ENCODE measurements at regions not wholly inside any gene's neighbourhood (a gene's known extent, or its start where the extent isn't known, plus 50 kb on each side); places are given as distances from the start of the nearest gene placed in this dataset.

DNA sequence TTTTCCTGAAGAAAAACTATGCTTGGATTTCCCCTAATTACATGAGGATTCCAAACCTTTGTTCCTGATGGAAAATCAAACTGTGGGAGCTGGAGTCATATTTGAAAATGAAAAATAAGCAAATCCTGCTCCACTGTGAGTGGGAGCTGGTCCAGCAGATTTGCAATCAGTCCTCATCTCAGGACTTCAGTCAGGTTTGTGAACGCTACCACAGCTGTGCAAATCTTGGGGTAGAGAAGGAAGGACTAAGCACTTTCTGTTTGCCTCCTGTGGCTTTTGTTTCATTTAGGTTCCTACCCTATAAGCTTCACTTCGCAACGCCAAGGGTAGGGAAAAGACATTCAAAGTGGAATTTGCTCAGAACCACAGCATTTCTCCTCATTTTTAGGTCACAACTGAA, 238.2 kb downstream of the TUSC7 start:
- no peak for ATAC-seq
- H3K9me3 Mint-ChIP-seq (ENCODE audit: insufficient read depth): peaks cover 4% of the 10 kb centered on the region
- no peaks in the 10 kb centered on the region for H3K36me3 Mint-ChIP-seq (ENCODE audit: low read depth)
- POLR2A ChIA-PET: no interaction called here
- H3K27ac Mint-ChIP-seq: no peak overlapping the region
- DNase-seq: no peak
- no peak overlapping the region for H3K4me3 Mint-ChIP-seq
- no peaks in the 10 kb centered on the region for H3K27me3 Mint-ChIP-seq (ENCODE audit: low read depth)
- CTCF ChIA-PET: no interaction called here
- H3K4me1 Mint-ChIP-seq (ENCODE audit: low read depth): no peaks in the 10 kb centered on the region

DNA sequence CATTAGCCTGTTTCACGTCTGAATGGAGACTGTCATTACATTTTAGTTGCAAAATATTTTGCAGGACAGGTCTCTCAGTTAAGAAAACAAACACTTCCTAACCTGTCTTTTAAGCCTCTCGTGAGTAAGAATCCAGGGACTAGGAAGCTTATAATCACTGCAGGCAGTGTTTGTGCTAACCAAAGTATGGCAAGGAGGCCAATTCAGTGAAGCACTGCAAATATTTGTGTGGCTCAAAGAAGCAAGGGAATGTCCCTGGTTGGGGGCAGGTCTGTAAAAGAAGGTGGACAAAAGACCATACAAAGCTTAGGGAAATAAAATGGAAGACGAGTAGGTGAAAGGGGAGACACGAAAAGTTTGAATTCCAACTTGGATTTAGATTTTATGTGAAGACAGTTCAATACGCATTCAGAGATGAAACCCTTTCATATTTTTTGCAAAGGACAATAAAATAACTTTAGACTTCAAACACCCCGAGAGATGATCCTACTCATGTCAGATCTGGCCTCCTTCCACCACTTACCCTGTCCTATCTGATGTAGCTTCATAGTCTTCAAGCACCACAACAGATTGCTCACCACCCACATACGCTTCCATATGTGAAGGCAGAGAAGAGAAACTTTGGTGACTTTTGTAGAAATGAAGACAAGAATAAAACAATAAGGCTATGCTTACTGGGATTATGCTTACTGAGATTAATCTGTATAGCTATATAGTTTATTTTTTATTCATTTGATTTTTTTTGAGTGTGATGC, 240.9 kb downstream of the TUSC7 start:
- Mint-ChIP-seq H3K27me3 (ENCODE audit: low read depth) (no peaks in the 10 kb centered on the region), H3K9me3 (ENCODE audit: insufficient read depth) (peaks cover 4% of the 10 kb centered on the region), H3K36me3 (ENCODE audit: low read depth) (no peaks in the 10 kb centered on the region), H3K4me1 (ENCODE audit: low read depth) (no peaks in the 10 kb centered on the region), H3K4me3 (no peak overlapping the region), H3K27ac (no peak overlapping the region)
- no peak for ATAC-seq
- POLR2A ChIA-PET: no interaction called here
- no peak for DNase-seq
- CTCF ChIA-PET: no interaction called here

DNA sequence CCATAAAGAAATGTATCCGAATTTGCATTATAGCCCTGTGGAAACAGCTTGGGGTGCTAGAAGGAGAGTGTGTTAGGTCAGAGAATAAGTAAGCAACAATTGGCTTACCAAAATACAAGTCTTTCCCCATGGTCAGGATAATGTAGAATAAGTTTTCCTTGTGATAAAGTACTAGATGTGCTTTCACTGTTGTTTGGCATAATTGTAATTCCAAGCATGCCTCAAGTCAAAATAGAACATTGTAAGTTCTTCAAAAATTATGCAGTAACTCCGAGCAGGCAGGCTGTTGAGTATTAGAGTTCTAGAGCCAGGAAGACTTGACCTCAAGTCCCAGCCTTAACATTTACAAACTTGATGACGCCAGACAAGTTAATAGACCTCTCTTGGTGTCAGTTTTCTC, 242.0 kb downstream of the TUSC7 start:
- no peak overlapping the region for H3K4me3 Mint-ChIP-seq
- peaks cover 8% of the 10 kb centered on the region for H3K9me3 Mint-ChIP-seq (ENCODE audit: insufficient read depth)
- ATAC-seq (no peak), DNase-seq (no peak)
- no peaks in the 10 kb centered on the region for H3K27me3 Mint-ChIP-seq (ENCODE audit: low read depth)
- H3K27ac Mint-ChIP-seq: no peak overlapping the region
- H3K4me1 Mint-ChIP-seq (ENCODE audit: low read depth): no peaks in the 10 kb centered on the region
- no peaks in the 10 kb centered on the region for H3K36me3 Mint-ChIP-seq (ENCODE audit: low read depth)
- POLR2A ChIA-PET: no interaction called here
- CTCF ChIA-PET: no interaction called here

DNA sequence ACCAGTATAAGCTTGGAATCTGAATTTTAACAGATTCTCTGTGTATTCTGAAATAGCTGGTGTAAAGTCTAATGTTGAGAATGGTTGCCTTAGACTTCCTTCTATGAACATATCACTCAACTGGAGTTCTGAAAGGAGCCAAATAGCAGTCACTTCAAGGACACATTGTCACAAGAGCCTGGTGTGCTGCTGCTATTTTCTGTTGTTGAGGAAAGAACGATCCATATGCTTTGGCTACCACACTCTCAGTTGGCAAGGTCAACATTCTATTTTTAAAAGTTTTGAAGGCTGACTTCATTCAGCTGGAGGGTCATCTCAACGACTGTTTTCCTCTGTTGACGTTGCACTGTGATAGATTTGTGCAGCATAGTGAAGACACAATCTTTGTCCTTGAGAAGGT, 248.7 kb downstream of the TUSC7 start:
- DNase-seq (no peak), ATAC-seq (no peak)
- peaks cover 3% of the 10 kb centered on the region for H3K9me3 Mint-ChIP-seq (ENCODE audit: insufficient read depth)
- no peak overlapping the region for H3K4me3 Mint-ChIP-seq
- H3K27ac Mint-ChIP-seq: no peak overlapping the region
- H3K36me3 Mint-ChIP-seq (ENCODE audit: low read depth): no peaks in the 10 kb centered on the region
- H3K4me1 Mint-ChIP-seq (ENCODE audit: low read depth): no peaks in the 10 kb centered on the region
- no peaks in the 10 kb centered on the region for H3K27me3 Mint-ChIP-seq (ENCODE audit: low read depth)
- CTCF ChIA-PET: no interaction called here
- POLR2A ChIA-PET: no interaction called here

GRCh38 chr3:116961106-116961505, 251.5 kb downstream of the TUSC7 start:
- Mint-ChIP-seq H3K27ac (no peak overlapping the region), H3K4me1 (ENCODE audit: low read depth) (no peaks in the 10 kb centered on the region), H3K9me3 (ENCODE audit: insufficient read depth) (peaks cover 3% of the 10 kb centered on the region), H3K4me3 (no peak overlapping the region), H3K27me3 (ENCODE audit: low read depth) (no peaks in the 10 kb centered on the region), H3K36me3 (ENCODE audit: low read depth) (no peaks in the 10 kb centered on the region)
- POLR2A ChIA-PET: no interaction called here
- no peak for ATAC-seq
- CTCF ChIA-PET: no interaction called here
- no peak for DNase-seq

DNA sequence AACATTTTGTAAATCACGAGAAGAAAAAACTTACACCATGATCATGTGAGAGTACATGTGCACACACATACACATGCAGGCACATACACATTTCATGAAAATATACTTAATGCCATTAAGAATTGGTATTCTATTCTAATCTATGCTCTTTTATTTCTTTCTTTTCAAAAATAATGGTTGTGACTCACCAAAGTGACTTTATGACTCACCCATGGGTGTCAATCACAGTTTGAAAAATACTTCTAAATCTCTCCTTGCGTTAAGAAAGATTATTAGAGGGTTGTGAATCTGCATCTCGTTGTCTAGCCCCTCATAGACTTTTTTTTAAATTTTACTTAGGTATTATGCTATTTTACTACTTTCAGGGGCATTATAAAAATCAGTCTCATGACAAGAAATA, 254.2 kb downstream of the TUSC7 start:
- Mint-ChIP-seq H3K36me3 (ENCODE audit: low read depth) (no peaks in the 10 kb centered on the region), H3K4me1 (ENCODE audit: low read depth) (no peaks in the 10 kb centered on the region), H3K27ac (no peak overlapping the region), H3K4me3 (no peak overlapping the region), H3K27me3 (ENCODE audit: low read depth) (no peaks in the 10 kb centered on the region), H3K9me3 (ENCODE audit: insufficient read depth) (no peaks in the 10 kb centered on the region)
- DNase-seq: no peak
- no peak for ATAC-seq
- ChIA-PET POLR2A (no interaction called here), CTCF (no interaction called here)

DNA sequence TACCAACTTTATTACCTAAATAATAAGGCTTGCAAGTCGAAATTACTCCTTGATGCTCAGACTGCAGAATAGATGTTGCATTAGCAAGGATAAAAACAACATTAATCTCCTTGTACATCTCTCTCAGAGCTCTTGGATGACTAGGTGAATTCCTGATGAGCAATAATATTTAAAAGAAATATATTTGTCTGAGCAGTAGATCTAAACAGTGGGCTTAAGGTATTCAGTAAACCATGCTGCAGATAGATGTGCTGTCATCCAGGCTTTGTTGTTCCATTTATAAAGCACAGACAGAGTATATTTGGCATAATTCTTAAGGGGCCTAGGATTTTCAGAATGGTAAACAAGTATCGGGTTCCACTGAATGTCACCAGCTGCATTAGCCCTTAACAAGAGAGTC, 257.1 kb downstream of the TUSC7 start:
- no peaks in the 10 kb centered on the region for H3K27me3 Mint-ChIP-seq (ENCODE audit: low read depth)
- H3K36me3 Mint-ChIP-seq (ENCODE audit: low read depth): no peaks in the 10 kb centered on the region
- POLR2A ChIA-PET: no interaction called here
- peaks cover 7% of the 10 kb centered on the region for H3K9me3 Mint-ChIP-seq (ENCODE audit: insufficient read depth)
- no peak overlapping the region for H3K27ac Mint-ChIP-seq
- CTCF ChIA-PET: no interaction called here
- no peaks in the 10 kb centered on the region for H3K4me1 Mint-ChIP-seq (ENCODE audit: low read depth)
- ATAC-seq: no peak
- DNase-seq: no peak
- H3K4me3 Mint-ChIP-seq: no peak overlapping the region

DNA sequence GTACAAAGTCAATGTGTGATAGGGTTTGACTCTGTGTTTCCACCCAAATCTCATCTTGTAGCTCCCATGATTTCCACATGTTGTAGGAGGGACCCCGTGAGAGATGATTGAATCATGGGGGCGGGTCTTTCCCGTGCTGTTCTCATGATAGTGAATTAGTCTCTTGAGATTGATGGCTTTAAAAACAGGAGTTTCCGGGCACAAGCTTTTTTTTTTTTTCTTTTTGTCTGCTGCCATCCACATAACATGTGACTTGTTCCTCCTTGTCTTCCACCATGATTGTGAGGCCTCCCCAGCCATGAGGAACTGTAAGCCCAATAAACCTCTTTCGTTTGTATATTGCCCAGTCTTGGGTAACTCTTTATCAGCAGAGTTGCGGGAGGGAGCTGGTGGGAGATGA, 259.6 kb downstream of the TUSC7 start:
- H3K9me3 Mint-ChIP-seq (ENCODE audit: insufficient read depth): peaks cover 7% of the 10 kb centered on the region

DNA sequence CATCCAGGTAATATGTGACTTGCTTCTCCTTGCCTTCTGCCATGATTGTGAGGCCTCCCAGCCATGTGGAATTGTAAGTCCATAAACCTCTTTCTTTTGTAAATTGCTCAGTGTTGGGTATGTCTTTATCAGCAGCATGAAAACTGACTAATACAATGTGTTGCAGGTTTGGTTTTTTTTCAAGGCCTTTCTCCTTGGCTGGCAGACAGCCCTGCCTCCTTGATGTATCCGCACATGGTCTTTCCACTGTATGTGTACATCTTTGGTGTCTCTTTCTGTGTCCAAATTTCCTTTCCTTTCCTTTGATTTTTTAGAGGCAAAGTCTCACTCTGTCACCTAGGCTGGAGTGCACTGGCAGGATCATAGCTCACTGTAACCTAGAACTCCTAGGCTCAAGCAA, 260.1 kb downstream of the TUSC7 start:
- H3K4me1 Mint-ChIP-seq (ENCODE audit: low read depth): no peaks in the 10 kb centered on the region
- H3K27me3 Mint-ChIP-seq (ENCODE audit: low read depth): no peaks in the 10 kb centered on the region

More for the DNA sequence above, 259.6 kb downstream of the TUSC7 start:
- DNase-seq (no peak), ATAC-seq (no peak)
- H3K4me3 Mint-ChIP-seq: no peak overlapping the region
- no peaks in the 10 kb centered on the region for H3K4me1 Mint-ChIP-seq (ENCODE audit: low read depth)
- no peaks in the 10 kb centered on the region for H3K27me3 Mint-ChIP-seq (ENCODE audit: low read depth)
- POLR2A ChIA-PET: no interaction called here
- H3K27ac Mint-ChIP-seq: no peak overlapping the region
- CTCF ChIA-PET: no interaction called here
- no peaks in the 10 kb centered on the region for H3K36me3 Mint-ChIP-seq (ENCODE audit: low read depth)

DNA sequence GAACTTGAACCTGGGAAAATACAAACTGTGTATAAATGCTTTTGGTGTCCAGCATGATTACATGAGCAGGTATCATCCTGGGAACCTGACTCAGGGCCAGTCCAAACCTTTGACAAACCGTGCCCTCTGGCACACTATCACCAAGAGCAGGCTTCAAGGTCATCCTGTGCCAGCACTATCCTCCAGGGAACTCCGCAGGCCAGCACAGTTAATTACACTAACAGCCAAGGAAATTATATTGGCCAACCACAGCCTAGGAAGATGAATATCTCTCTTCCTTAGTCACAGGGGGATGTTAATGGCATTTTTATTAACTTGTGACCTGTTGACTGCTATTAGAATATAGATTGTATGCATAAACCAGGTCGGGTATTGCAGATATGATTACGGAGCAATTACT, 262.0 kb downstream of the TUSC7 start:
- DNase-seq (no peak), ATAC-seq (no peak)
- Mint-ChIP-seq H3K27me3 (ENCODE audit: low read depth) (no peaks in the 10 kb centered on the region), H3K9me3 (ENCODE audit: insufficient read depth) (peaks cover 7% of the 10 kb centered on the region), H3K27ac (no peak overlapping the region), H3K4me3 (no peak overlapping the region), H3K36me3 (ENCODE audit: low read depth) (no peaks in the 10 kb centered on the region), H3K4me1 (ENCODE audit: low read depth) (no peaks in the 10 kb centered on the region)
- POLR2A ChIA-PET: no interaction called here
- CTCF ChIA-PET: no interaction called here

More for the DNA sequence above, 260.1 kb downstream of the TUSC7 start:
- CTCF ChIA-PET: no interaction called here
- Mint-ChIP-seq H3K27ac (no peak overlapping the region), H3K9me3 (ENCODE audit: insufficient read depth) (peaks cover 7% of the 10 kb centered on the region), H3K36me3 (ENCODE audit: low read depth) (no peaks in the 10 kb centered on the region), H3K4me3 (no peak overlapping the region)
- ATAC-seq (no peak), DNase-seq (no peak)
- POLR2A ChIA-PET: no interaction called here

- Mint-ChIP-seq H3K4me3 (no peak overlapping the region), H3K27me3 (ENCODE audit: low read depth) (no peaks in the 10 kb centered on the region), H3K36me3 (ENCODE audit: low read depth) (no peaks in the 10 kb centered on the region), H3K4me1 (ENCODE audit: low read depth) (no peaks in the 10 kb centered on the region), H3K27ac (no peak overlapping the region), H3K9me3 (ENCODE audit: insufficient read depth) (peaks cover 7% of the 10 kb centered on the region)
- ATAC-seq: no peak
- DNase-seq: no peak
- POLR2A ChIA-PET: no interaction called here
- CTCF ChIA-PET: no interaction called here
Observed at GRCh38 chr3:116974702-116975101, 265.1 kb downstream of the TUSC7 start.

DNA sequence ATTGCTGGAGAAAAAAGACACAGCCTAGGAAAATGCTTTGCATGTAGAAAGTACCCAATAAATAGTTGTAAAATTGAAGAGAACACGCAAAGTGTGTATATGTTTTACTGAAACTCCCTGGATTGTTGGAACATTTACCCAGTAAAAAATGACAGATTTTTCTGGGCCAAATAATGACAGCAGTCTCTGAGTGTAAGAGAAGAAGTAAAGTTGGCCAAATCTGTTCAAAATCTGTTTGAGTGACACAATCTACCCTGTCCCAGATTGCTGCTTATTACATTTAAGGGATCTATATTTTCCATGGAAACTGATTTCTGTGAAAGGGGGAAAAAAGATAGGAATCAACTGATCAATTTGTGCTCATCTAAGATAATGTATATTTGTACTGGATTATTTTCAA, 267.9 kb downstream of the TUSC7 start:
- DNase-seq (no peak), ATAC-seq (no peak)
- Mint-ChIP-seq H3K4me1 (ENCODE audit: low read depth) (no peaks in the 10 kb centered on the region), H3K36me3 (ENCODE audit: low read depth) (no peaks in the 10 kb centered on the region), H3K27ac (no peak overlapping the region), H3K4me3 (no peak overlapping the region), H3K9me3 (ENCODE audit: insufficient read depth) (no peaks in the 10 kb centered on the region), H3K27me3 (ENCODE audit: low read depth) (no peaks in the 10 kb centered on the region)
- POLR2A ChIA-PET: no interaction called here
- CTCF ChIA-PET: no interaction called here

- Mint-ChIP-seq H3K9me3 (ENCODE audit: insufficient read depth) (no peaks in the 10 kb centered on the region), H3K36me3 (ENCODE audit: low read depth) (no peaks in the 10 kb centered on the region), H3K4me3 (no peak overlapping the region), H3K27ac (no peak overlapping the region), H3K4me1 (ENCODE audit: low read depth) (no peaks in the 10 kb centered on the region), H3K27me3 (ENCODE audit: low read depth) (no peaks in the 10 kb centered on the region)
- CTCF ChIA-PET: no interaction called here
- no peak for DNase-seq
- ATAC-seq: no peak
- POLR2A ChIA-PET: no interaction called here
Observed at GRCh38 chr3:116980099-116980498, 270.5 kb downstream of the TUSC7 start.

Measured in activated CD8-positive, alpha-beta T cell treated with anti-CD3 and anti-CD28 coated beads, Interleukin-2, amount 10 ng/mL, durations not matched to agents 7 days and 5 days (primary cell).